Ramos (cell line): ENCODE measurements at regions not wholly inside any gene's neighbourhood (a gene's known extent, or its start where the extent isn't known, plus 50 kb on each side); places are given as distances from the start of the nearest gene placed in this dataset.

Experiments
- in situ Hi-C: fragments of 300-500 bp; cut with MboI; formaldehyde crosslinking; loops from one replicate; pipeline ENCODE4 v1.14.3; 2022; ENCODE audit warnings: low sequenced_read_pairs; ENCODE audit not compliant: unreplicated experiment

DNA sequence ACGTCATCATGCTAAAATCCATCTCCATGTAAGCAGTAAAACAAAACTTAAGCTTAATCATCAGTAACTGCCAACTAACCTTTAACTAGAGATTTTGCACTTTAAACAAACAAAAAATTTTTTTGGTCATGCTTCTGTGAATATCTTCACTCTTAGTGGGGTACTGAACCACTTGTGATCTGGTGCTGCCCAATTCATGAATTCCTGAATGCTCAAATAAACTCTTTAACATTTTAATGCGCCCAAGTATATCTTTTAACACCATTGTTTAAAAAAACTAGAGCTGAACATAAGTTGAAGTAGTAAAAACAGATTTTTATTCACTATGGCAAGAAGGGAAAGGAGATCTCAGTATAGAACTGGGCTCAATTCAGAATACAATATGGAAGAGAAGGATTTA, 196.9 kb upstream of the USP24 start:
- in situ Hi-C loops, result no loop called here

DNA sequence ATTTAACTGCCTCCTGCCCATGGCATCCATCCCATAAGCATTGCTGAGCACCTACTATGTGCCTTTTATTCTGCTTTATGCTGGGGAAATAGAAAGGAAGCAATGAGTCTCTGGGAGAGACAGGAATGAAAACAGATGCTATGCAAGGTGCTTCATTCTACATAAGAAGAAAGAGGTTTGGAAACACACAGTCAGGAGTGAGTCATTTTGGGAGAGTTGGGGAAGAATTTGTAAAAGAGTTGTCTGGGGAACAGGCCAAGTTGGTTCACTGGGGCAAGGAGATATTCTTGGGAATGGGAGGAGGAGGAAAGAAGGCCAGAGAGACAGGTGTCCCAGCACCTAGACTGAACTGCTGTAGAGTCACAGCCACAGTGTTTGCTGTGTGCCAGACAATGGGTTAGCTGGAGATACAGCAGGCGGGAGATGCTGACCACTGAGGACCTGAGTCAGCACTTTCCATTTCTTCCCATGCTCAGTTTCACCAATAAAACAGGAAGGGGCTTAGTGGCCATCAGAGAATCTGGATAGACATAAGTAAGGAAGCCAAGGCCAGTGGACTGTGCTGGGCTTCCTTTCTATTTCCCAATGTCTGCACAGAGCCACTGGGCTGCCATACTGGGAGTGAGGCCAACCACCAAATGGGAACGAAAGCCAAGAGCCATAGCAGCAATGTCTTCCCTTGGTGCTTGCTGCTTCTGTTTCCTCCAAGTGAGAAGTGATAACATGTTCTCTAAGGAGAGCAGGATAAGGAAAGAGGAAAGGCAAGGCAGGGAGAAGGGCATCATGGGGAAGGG, 187.7 kb upstream of the USP24 start:
- in situ Hi-C loops, result no loop called here

DNA sequence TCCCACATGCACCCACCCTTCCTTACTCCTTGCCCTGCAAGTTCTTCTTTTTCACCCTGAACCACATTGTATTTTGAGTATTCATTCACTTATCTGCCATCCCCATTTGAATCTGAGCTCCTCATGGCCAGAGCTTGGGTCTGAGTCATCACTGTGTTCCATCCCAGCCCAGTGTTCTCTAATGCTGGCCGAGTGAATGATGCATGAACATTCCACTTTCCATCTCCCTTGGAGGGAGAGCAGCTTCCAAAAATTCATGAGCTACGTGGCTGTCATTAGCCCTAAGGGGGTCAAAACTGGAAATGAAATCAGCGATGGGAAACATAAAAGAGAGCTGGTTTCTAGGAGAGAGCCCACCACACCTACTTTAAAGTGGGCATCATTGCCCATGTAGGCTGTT, 187.0 kb upstream of the USP24 start:
- in situ Hi-C loops, result no loop called here

DNA sequence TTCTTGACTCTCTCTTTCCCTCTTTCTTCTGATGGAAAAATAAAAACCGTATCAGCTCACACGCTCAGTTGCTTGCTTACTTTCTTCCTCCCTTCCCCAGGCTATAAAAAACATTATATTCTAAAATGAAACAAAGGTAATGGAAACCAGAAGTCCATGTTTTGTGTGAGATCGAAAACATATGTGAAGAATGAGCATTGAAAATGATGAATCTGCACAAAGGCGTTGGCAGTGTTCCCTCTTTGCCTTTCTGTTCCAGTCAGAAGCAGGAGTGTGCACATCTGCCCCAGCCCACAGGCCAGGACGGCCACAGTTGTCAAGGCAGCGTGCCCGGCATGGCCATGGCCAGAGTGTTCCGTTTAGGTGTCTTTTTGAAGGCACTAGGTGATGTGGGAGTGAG, 185.3 kb upstream of the USP24 start:
- in situ Hi-C loops, result no loop called here

DNA sequence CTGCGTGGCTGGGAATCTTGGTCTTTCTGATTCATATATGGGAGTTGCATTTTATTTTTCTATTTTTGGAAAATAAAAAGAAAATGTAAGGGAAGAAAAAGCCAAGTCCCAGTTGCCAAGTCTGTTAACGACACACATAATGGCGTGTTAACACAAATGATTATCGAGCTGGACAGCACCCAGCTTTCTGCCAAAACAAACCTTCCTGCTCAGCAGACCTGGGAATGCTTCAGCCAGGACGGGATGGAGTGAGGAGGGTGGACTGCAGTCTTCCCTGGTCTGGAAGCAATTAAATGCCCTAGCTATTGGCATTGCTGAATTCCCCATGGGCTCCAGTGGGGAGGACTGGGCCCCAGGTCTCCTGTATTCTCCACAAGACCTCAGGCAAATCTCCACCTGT, 184.2 kb upstream of the USP24 start:
- in situ Hi-C loops, result loop anchor here (25.0 kb wide), 2 partner anchors 112 to 1188 kb away; partner anchors contain the start of gene PLPP3

DNA sequence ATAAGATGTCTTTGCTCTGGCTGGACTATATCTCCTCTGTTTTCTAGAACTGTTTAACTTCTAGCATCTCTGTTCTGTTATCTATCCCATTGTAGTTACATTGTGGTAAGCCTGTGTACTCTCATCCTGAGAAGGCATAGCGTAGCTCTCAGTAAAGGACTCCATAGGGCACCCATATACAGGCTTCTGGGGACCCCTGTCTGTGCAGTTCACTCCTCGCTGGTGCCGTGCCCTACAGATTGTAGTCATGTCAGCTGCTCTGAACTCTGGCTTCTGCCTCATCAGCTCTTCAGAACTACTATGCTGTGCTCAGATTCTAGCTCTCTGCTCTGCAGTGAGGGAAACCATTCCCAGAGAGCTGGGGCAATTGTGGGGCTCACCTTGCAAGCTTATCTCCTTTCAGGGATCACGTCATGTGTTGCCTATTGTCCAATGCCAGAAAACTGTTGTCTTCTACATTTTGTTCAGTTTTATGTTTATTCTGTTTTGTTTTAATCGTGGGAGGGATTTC, 181.3 kb upstream of the USP24 start:
- in situ Hi-C loops, result loop anchor here (25.0 kb wide), 2 partner anchors 109 to 1191 kb away; partner anchors contain the start of gene PLPP3

DNA sequence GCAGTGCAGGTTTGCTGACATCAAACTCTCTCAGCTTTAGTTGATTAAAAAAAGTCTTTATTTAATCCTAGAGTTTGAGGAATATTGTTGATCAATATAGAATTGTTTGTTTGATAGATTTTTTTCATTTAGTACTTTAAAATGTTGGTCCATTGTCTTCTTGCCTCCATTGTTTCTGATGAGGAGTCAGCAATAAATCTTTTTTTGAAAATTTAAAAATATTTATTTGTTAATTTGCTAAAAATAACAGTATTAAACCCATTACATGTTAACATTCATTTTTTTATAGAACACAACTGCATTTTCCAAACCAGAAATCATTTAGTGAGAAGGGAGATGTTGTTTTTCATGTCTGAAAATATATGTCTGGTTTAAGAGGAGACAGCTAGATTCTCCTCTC, 173.8 kb upstream of the USP24 start:
- in situ Hi-C loops, result loop anchor here (25.0 kb wide), 2 partner anchors 102 to 1198 kb away; partner anchors contain the start of gene PLPP3

DNA sequence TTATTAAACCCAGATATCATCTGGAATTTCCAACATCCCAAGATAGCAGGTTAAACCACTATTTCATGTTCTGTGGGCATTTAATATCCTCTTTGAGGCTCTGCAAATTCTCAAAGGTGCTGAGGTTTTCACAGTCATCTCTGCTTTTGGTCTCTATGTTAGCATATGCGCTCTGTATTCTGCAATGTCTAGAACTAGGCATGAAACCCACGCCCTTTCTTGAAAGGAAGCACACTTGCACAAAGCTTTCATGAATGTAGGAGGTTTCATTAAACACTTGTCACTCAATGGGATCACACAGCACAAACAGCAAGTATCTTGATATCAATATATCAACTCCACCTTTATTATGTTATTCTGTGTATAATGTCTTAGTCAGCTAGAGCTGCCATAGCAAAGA, 172.0 kb upstream of the USP24 start:
- in situ Hi-C loops, result loop anchor here (25.0 kb wide), 2 partner anchors 100 to 1200 kb away; partner anchors contain the start of gene PLPP3

DNA sequence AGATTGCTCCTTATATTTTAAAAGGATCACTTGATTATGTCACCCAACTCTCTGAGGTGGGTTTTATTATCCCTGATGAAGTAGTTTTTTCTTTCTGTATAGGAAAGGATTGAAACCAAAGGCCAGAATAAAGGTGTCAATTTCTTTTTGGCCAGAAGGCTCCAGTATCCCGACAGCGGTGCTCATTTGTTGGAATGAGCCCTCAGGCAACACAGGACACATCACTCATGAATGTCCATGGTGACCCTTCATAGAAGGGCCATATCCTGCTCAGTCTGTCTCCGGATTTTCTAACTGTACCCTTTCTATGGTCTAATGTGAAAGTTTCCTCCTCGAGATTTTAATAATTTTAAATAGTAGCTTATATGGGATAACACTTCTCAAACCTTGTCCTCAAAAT, 171.3 kb upstream of the USP24 start:
- in situ Hi-C loops, result loop anchor here (25.0 kb wide), 2 partner anchors 99 to 1201 kb away; partner anchors contain the start of gene PLPP3

DNA sequence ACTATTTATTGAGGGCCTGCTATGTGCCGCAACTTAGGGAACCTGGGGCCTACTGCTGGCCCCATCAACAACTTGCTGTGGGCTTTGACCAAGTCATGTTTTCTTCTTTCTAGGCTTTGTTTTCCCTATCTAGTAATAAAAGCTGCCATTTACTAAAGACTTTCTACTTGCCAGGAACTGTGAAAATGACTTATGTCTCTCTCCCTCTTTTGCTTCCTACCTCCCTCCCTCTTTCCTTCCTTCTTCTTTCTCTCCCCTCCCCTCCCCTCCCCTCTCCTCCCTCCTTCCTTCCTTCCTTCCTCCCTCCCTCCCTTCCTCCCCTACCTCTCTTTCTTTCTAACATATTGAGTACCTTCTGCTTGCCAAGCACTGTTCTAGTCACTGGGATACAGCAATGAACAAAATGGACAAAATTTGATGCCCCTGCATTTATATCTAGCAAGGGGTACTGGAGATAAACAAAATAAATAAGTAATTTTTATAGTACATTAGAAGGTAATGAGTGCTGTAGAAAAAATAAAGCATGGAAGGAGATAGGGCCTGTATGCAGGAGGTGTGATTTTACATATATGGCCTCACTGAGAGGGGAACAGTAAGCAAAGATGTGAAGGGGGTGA, 170.3 kb upstream of the USP24 start:
- in situ Hi-C loops, result loop anchor here (25.0 kb wide), 2 partner anchors 98 to 1202 kb away; partner anchors contain the start of gene PLPP3

DNA sequence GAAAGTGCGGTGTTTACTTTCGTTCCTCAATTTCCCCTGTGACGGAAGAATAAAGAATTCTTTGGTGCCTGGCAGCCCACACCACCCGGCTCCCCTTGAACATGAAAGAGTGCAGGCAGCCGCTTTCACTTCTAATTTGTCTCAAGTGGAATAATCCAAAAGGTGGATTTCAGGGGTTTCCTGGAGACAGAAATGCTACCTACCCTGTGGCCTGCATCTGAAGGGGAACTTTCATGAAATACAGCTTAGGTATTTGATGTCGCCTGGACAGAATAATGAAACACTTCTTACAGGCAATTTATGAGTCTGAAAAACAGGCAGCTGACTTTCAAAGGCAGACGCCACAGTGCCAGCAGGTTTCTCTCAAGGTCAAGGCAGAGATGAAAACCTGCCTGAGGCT, 169.5 kb upstream of the USP24 start:
- in situ Hi-C loops, result loop anchor here (25.0 kb wide), 2 partner anchors 97 to 1203 kb away; partner anchors contain the start of gene PLPP3

DNA sequence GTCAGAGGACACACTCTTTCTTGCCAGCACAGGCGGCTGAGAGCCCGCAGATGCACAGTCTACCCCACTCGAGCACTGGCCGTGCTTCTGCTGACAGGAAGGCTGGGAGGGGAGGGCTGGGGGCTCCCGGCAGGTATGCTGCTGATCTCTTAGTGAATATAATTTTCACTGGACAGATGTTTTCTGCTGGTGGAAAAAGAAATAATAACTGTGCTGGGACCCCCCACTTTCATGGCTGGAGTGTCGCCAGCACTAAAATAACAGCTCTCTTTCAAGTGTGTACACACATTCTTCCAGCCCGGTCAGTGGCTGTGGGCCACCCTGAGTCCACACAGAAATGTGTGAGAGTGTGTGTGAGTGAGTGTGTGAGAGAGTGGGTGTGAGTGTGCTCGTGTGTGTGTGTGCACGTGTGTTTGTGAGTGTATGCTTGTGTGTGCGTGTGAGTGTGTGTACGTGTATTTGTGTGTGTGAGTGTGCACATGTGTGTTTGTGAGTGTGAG, 167.7 kb upstream of the USP24 start:
- in situ Hi-C loops, result loop anchor here (25.0 kb wide), 2 partner anchors 96 to 1204 kb away; partner anchors contain the start of gene PLPP3

DNA sequence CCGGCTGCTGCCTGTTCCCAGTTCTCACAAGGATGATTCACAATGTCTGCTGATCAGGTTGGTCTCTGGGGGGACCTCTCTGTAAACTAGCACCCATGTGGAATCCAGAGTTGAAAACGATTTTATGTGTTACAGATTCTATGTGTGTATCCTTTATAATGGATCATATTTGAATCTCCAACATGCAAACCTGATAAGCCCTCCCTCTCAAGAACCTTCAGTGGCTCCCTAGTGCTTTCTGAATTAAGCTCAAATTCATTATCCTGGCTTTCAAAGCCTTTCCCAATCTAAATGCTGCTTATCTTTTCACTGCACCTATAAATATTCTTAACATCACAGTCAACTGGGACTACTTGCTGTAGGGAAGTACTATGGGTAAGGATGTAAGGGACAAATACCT, 166.8 kb upstream of the USP24 start:
- in situ Hi-C loops, result loop anchor here (25.0 kb wide), 2 partner anchors 95 to 1205 kb away; partner anchors contain the start of gene PLPP3

DNA sequence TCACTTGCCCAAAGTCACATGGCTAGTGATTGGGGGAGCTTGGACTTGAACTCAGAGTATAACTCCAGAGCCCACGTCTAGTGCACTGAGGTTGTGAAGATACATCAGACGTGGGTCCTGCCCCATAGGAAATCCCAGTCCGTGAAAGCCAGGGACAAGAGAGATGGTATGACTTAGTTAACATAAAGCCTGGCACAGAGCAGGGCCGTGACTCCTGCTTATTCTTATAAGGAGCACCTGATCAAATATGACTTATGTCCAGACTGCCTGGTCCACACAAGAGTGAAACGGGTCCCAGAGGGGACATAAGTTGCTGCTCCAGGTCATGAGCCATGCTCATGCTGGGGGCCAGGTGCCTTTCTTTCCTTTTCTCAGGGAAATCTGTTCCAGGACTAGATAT, 166.3 kb upstream of the USP24 start:
- in situ Hi-C loops, result loop anchor here (25.0 kb wide), 2 partner anchors 94 to 1206 kb away; partner anchors contain the start of gene PLPP3

DNA sequence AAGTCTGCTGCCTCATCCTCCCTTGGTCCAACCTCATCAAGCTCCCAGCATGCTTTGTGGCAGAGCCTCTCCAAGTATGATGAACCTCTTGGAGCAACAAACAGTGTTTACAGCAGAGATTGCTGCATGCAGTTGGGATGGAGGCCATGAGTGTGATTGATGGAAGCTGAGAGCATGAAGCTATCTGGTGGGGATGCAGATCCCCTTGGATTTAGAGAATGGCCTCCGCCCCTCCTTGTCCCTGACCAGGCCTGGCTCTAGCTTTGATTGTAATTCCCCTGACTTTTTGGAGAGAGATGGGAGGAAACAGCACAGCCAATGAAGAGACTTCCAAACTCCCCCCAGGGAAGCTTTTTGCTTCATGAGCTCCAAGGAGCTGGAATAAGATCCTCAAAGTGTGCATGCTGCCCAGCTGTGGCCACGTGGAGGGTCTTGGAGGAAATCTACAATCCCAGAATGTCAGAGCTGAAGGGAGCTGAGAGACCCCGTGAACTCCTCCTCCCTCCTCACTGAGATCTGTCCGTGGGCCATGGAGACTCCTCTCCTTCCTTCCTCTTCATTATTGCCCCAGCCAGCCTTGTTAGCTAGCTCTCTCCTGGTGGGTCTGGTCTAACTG, 165.3 kb upstream of the USP24 start:
- in situ Hi-C loops, result loop anchor here (25.0 kb wide), 2 partner anchors 93 to 1207 kb away; partner anchors contain the start of gene PLPP3

DNA sequence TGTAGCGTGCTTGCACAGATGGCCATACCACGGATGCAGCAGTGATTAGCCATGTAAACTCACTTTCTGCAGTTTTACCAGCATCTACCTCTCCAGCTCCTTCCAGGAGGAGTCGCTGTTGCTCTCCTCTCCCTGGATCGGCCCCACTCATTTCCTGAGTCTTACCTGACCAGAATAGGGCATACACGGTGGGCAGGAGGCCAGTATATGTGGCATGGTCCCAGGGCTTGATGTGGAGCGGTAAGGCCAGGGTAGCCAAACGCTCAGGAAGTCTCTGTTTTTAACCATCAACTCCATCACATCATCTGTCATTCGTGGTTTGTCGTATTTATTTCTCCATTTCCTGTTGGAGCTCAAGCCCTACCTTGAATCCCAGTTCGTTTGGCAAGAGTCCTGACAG, 163.4 kb upstream of the USP24 start:
- in situ Hi-C loops, result loop anchor here (25.0 kb wide), 2 partner anchors 91 to 1209 kb away; partner anchors contain the start of gene PLPP3

DNA sequence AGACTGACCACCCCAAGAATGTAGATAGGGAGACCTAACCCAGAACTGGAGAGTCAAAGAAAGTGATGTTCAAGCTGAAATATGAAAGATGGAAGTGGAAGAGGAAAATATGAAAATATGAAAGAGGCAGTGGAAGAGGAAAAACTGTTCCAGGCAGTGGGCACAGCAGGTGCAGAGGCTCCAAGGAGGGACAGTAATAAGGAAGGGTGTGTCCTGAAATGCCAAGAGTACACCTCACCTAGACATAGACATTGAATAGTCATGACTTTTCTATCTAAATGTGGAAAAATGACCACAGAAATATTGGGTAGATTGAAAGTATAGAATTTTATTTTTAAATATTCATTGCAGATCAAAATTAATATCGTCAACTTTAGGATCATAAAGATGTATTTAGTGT, 161.7 kb upstream of the USP24 start:
- in situ Hi-C loops, result loop anchor here (25.0 kb wide), 2 partner anchors 90 to 1210 kb away; partner anchors contain the start of gene PLPP3

DNA sequence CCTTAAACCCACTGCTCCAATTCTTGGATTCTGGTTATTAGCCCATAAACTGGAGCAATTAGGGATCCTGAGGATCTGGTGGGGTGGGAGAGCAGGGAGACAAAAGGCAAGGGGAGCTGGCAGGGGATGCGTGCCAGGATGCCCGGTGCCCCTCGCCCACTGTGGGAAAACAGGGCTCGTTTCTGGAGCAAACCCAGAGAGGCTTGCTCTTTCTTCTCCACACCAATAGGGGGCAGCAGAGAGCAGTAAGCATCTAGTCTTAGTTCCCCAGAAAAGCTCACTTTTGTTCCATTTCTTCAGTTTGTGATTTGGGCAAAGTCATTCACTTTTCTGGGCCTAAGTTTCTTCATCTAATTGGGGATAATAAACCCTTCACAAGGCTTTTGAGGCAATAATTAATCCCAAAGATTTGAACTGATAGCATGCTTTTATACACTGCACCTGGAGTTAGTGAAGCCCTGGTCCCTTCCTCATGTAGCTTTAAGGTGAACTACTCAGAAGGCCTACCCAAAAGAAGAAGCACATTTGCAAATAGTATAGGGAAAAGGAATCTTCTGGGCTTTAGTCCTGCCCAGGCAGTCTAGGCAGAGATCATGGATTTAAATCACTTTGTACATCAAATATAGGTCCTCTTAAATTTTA, 160.6 kb upstream of the USP24 start:
- in situ Hi-C loops, result loop anchor here (25.0 kb wide), 2 partner anchors 88 to 1212 kb away; partner anchors contain the start of gene PLPP3
